ENCODE measurements at regions not wholly inside any gene's neighbourhood (a gene's known extent, or its start where the extent isn't known, plus 50 kb on each side); places are given as distances from the start of the nearest gene placed in this dataset.

GRCh38 chr4:111281219-111281618, 658.3 kb upstream of the PITX2 start:
- no peaks in the 10 kb centered on the region for H3K9me3 ChIP-seq (ENCODE audit: control insufficient read depth, insufficient read depth, low read length)
- H3K4ac ChIP-seq (ENCODE audit: low read depth, low read length): no peak overlapping the region
- in situ Hi-C loops (cut with MboI; ENCODE audit: low sequenced_read_pairs): loop anchor here (25.0 kb wide), 1 partner anchor 644 kb away; no protein-coding TSS in a partner anchor
- H4K20me1 ChIP-seq (ENCODE audit: insufficient read depth, low read length): no peaks in the 10 kb centered on the region
- no TSS peak for BruUV-seq (replicated peaks)
- no peak overlapping the region for H4K8ac ChIP-seq (ENCODE audit: low read depth in 2 of 2, low read length in 2 of 2)
- CTCF ChIA-PET: interaction anchor here (1.4 kb wide), 1 partner anchor 9 kb away, joined by 3 read pairs; no protein-coding TSS in a partner anchor
- no peaks in the 10 kb centered on the region for H3K9me1 ChIP-seq (ENCODE audit: insufficient read depth, low read length)
- H3K27me3 ChIP-seq (ENCODE audit: control insufficient read depth, insufficient read depth, low read length): no peaks in the 10 kb centered on the region
- POLR2A ChIA-PET (ENCODE audit: unreplicated experiment): no interaction called here
- no peak overlapping the region for H3K27ac ChIP-seq (ENCODE audit: insufficient read depth, low read length)
- H2AFZ ChIP-seq (replicated peaks; ENCODE audit: low read length, poor library complexity): no peak overlapping the region
- H2AK5ac ChIP-seq (ENCODE audit: low read depth, low read length): no peak overlapping the region
- H3K36me3 ChIP-seq (ENCODE audit: control insufficient read depth, insufficient read depth, low read length): no peaks in the 10 kb centered on the region
- ATAC-seq (ENCODE audit: low read depth) (no peak), DNase-seq (no peak)
- WGBS, 2 experiments (ENCODE audit: extremely low coverage in 2 of 2, insufficient read length in 1 of 2): no CpG with 5 or more reads among the region's 5 CpGs
- H4K5ac ChIP-seq (ENCODE audit: low read depth, low read length): no peak overlapping the region
- TF ChIP-seq CEBPB (IDR thresholded peaks at IDR 0.05; ENCODE audit: low read depth, low read length) (peak; percentile 79), NFE2L2 (IDR thresholded peaks at IDR 0.05; ENCODE audit: low read depth, low read length) (no peak)
- no peak overlapping the region for H2BK120ac ChIP-seq (ENCODE audit: low read depth, low read length)
- H4K91ac ChIP-seq (ENCODE audit: insufficient read depth, low read depth, low read length): no peak overlapping the region
- no peak overlapping the region for H3K14ac ChIP-seq (replicated peaks; ENCODE audit: low read depth, low read length)
- H3K23ac ChIP-seq (ENCODE audit: low read depth, low read length): no peak overlapping the region
- H2BK15ac ChIP-seq (ENCODE audit: low read depth, low read length): no peak overlapping the region
- H2BK20ac ChIP-seq (ENCODE audit: low read depth, low read length): no peak overlapping the region
- dilution Hi-C loops (cut with HindIII; ENCODE audit: low sequenced_read_pairs, unreplicated experiment): no loop called here
- intact Hi-C loops (cut with micrococcal nuclease): loop anchor here (5.0 to 10.0 kb wide), 2 partner anchors 324 to 351 kb away; no protein-coding TSS in a partner anchor
- H3K4me2 ChIP-seq (ENCODE audit: low read depth, low read length): no peak overlapping the region
- H3K9ac ChIP-seq (ENCODE audit: low read depth, low read length): no peak overlapping the region
- H2AK9ac ChIP-seq (replicated peaks; ENCODE audit: low read depth, low read length, poor library complexity): no peak overlapping the region
- no peak overlapping the region for H2BK5ac ChIP-seq (ENCODE audit: low read depth, low read length, poor library complexity, severe bottlenecking)
- H3K4me1 ChIP-seq (ENCODE audit: control insufficient read depth, insufficient read depth, low read length): no peaks in the 10 kb centered on the region
- H3K56ac ChIP-seq (ENCODE audit: extremely low read depth, insufficient read depth, low read length): no peak overlapping the region
- H3K79me1 ChIP-seq (ENCODE audit: low read depth in 1 of 2, low read length in 2 of 2): no peaks in the 10 kb centered on the region
- H3K4me3 ChIP-seq (ENCODE audit: insufficient read depth, low read depth, low read length): no peak overlapping the region
- no peak overlapping the region for H3K18ac ChIP-seq (ENCODE audit: low read depth, low read length)

Measured in IMR-90 (cell line).